ENCODE measurements at regions not wholly inside any gene's neighbourhood (a gene's known extent, or its start where the extent isn't known, plus 50 kb on each side); places are given as distances from the start of the nearest gene placed in this dataset.
"Not testable (repeated sequence)": the region's sequence is repeated elsewhere in the genome, so short reads cannot be mapped to it uniquely, and the experiment has no call there.

DNA sequence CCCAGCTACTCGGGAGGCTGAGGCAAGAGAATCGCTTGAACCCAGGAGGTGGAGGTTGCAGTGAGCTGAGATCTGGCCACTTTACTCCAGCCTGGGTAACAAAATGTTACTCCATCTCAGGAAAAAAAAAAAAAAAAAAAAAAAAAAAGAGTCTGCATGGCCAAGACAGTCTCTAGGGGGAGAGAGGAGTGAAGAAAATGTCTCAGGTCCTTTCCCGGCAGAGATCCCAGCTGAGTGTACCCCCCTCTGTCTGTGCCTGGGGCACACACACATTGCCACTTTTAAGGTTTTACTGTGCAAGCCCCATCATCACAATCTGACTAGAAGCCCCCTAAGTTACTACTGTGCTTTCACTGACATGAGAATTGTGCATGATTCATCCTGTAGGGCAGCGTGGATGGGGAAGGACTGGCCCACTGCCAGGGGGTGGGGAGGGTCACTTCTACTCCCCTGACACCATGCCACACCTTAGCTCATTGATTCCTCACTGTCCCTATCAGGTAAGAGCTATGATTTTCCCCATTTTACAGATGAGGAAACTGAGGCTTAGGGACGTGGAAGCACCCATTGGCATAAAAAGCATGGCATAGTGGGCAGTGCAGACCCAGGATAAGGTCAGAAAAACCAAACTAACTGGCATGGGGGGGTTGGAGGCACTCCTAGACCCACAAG, 102.3 kb upstream of the LARP1 start:
- no peak for DNase-seq

DNA sequence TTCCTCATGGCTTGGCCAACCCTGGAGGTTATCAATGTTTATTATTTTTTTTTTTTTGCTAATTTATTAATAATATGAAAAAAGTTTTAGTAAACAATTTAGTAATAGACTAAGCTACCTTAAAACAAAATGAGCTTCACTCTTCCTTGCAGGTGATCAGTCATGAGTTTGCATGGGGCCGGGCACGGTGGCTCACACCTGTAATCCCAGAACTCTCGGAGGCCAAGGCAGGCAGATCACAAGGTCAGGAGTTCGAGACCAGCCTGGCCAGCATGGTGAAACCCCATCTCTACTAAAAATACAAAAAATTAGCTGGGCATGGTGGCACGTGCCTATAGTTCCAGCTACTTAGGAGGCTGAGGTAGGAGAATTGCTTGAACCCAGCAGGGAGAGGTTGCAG, 103.4 kb upstream of the LARP1 start:
- not testable (repeated sequence) for DNase-seq

DNA sequence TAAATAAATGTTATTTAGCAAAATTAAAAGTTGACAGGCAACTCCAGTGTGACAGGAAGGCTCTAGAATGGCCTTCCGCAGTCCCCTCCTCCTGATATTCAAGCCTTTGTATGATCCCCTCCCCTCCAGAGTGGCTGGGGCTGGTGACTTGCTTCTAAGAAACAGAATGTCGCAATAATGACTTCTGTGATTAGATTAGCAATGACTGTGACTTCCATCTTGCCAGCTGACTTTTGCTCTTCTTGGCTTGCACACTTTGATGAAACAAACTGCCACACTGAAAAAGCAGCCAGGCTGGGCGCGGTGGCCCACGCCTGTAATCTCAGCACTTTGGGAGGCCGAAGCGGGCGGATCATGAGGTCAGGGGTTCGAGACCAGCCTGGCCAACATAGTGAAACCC, 106.5 kb upstream of the LARP1 start:
- no peak for DNase-seq

DNA sequence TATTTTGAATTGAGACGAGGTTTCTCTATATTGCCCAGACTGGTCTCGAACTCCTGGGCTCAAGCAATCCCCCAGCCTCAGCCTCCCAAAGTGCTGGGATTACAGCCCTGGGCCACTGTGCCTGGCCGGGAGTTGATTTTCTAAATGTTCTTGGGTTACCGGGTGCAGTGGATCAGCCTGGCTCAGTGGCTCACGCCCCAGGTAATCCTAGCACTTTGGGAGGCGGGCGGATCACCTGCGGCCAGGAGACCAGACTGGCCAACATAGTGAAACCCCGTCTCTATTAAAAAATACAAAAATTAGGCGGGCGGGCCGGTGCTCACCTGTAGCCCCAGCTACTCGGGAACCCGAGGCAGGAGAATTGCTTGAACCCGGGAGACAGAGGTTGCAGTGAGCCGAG, 106.9 kb upstream of the LARP1 start:
- no peak for DNase-seq

DNA sequence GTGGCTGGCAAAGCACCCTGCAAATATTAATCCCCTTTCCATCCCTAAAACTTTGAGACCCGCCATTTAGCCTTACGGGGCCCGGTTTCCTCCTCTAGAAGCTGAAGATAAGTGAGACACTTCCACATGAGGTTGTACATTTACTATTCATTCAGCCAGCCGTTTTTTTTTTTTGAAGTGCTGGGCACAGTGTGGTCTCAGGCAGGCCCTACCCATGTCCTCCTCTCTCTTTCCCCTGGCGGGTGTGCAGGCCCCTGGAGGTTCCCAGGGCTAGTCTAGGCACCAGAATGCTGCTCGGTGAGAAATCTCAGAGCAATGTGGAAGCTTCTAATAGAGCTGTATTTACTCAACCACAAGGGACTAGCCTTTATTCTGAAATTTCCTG, 107.4 kb upstream of the LARP1 start:
- no peak for DNase-seq

DNA sequence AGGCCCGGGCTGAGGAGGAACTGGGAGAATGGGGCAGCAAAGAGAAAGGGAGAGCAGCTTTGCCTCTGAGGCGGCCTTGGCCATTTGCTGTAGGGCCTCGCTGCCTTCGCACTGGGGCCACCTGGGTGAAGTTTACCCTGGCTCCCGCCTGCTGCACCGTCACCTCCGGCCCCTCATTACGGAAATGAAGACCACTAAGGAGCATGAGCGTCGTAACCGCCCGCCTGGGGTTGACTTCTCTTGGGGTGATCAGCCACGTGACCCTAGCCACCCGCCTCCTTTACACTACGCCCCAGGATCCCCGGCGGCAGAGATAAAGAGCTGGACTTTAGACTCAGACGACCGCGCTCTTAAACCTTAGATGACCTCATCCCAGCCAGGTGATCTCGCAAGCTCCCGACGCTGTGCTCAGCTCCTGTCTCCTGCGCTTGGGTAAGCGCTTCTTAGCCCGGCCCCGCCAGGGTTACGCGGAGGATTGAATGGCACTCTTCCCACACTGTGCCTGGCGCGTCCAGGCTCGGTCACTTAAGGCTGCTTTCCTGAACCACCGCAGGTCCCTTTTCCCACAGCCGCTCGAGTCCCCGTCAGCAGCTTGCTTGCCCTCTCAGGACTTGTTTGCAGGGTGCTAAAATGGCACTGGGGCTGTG, 107.9 kb upstream of the LARP1 start:
- DNase-seq: peak; percentile 8 to 20

DNA sequence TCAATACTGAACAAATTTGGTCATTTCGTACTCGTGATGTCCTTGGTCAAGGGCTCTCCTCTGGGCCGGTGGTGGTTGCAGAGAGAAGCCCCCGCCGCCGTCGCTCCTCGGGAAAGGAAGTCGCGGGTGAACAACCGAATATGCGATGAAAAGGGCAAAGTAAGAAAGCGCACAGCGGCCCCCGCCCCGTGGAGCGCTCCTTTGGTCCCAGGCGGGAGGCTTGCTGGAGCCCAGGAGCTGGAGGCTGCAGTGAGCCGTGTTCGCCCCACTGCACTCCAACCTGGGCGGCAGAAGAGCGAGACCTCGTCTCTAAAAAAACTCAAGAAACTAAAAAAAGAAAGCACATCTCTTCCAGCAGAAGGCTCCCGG, 108.4 kb upstream of the LARP1 start:
- no peak for DNase-seq

DNA sequence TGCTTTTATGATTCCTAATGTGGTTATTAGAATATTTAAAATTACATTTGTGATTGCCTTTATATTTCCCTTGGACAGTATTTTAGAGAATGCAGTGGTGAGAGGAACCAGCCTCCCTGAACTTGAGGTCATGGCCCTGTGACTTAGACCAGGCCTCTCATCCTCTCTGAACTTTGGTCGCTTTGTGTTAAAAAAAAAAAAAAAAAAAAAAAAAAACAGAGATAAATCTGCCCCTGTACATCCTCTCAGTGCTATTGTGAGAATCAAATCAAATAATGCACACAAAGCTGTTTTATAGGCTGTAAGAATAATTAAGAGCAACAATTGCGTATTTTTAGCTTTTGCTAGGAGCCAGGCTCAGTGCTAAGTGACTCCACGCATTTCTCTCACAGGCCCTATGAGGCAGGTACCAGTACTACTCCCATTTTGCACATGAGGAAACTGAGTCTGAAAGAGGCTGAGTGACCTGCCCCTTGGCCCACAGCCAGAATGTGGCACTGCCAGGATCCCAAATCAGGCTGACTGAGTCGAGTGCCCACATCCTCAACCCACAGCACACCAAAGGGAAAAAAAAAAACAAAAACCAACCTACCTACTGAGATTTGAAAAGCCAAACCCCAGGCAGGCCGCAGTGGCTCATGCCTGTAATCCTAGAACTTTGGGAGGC, 110.3 kb upstream of the LARP1 start:
- no peak for DNase-seq

DNA sequence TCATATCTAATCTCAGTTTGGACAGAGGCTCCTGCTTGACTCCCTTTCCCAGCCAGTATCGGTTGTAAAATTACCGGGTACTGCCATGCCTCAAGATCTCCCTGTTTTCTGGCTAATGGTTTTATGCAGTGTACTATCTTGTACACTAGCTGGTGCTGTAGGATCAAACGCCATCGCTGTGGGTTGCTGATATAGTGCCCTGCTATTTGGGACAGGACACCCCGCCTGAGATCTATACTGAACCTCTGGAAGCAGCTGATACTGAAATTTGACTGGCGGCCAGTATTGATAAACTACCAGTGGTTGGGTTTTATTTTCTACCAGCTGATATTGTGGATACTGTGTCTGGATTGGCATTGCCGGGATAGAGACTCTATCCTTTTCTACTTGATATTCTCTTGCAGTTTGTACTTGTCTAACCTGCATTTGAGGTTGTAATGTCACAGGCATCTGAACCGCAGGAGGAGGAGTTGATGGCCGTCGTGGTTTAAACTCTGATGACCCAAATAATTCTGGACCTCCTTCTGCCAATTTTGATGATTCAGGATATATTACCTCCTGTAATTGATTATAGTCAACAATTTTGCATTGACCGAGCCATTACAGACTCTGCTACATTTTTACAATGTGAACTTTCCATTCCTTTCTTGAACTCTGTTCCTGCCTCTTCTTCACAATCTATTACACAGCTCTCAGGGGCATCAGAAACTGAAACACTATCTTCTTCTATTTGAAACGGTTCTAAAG, 112.5 kb upstream of the LARP1 start:
- no peak for DNase-seq

DNA sequence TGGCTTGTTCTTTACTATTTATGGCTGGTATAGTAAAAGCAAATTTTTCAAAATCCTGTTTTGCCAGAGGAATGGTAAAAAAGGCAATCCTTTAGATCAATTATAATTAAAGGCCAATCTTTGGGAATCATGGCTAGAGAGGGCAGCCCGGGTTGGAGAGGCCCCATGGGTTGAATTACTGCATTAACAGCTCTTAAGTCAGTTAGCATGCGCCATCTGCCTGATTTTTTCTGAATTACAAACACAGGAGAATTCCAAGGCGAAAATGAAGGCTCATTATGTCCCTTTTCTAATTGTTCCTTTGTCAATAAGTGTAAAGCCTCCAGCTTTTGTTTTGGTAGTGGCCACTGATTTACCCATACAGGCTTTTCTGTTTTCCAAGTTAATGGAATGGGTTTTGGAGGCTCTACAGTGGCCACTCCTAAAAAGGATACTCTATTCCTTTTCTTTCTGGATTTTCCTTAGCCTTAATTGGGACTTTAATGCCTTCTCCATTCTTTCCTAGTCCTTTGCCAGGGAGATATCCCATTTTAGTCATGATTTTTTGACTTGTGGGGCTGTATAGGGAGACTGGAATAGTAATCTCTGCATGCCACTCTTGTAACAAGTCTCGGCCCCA, 114.9 kb upstream of the LARP1 start:
- peak in 1 of 2 donors; percentile 27 for DNase-seq

DNA sequence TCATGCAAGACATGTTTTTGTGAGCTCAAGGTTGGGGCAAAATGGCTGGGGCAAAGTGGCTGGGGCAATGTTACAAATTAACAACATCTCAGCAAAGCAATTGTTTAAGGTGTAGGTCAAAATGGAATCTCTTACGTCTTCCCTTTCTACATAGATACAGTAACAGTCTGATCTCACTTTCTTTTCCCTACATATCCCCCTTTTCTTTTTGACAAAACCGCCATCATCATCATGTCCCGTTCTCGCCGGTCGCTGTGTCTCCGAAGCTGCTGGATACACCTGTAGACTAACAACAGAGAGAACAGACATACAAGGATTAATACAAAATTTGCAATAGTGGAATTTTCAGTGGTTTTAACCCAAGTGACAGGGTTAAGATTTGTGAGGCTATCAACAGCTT, 118.4 kb upstream of the LARP1 start:
- not testable (repeated sequence) for DNase-seq

DNA sequence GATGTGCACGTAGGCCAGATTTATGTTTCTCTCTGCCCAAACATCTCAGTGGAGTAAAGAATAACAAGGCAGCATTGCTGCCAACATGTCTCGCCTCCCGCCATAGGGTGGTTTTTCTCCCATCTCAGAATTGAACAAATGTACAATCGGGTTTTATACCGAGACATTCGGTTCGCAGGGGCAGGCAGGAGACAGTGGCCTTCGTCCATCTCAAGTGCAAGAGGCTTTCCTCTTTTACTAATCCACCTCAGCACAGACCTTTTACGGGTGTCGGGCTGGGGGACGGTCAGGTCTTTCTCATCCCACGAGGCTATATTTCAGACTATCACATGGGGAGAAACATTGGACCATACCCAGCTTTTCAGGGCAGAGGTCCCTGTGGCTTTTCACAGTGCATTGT, 118.9 kb upstream of the LARP1 start:
- DNase-seq: not testable (repeated sequence)

DNA sequence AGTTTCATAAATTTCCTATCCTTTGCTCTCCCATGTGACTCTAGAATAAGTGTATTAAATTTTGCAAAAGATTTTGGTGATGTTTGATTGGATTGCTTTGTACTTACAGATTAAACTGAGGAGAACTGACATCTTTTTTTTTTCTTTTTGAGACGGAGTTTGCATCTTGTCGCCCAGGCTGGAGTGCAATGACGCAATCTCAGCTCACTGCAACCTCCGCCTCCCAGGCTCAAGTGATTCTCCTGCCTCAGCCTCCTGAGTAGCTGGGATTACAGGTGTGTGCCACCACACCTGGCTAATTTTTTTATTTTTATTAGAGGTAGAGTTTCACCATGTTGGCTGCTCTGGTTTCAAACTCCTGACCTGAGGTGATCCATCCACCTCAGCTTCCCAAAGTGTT, 121.4 kb upstream of the LARP1 start:
- not testable (repeated sequence) for DNase-seq

DNA sequence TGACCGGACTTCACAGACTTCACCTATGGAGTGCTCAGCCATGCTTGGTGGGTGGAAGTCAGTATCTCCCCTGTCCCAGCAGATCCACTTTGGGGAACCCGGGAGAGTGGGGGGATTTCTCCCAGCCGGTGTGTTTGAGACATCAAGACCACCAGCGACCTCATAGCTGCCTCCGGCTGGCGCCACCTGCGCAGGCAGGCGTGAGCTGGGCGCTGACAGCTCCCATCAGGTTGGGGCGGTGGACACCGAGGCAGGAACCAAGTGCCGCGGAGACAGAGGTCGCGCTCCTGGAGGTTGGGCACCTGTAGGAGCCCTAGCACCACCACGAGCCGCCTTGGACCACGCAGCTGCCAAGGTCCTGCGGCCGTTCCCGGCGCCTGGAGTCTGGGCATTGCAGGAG, 124.0 kb upstream of the LARP1 start:
- DNase-seq: no peak

DNA sequence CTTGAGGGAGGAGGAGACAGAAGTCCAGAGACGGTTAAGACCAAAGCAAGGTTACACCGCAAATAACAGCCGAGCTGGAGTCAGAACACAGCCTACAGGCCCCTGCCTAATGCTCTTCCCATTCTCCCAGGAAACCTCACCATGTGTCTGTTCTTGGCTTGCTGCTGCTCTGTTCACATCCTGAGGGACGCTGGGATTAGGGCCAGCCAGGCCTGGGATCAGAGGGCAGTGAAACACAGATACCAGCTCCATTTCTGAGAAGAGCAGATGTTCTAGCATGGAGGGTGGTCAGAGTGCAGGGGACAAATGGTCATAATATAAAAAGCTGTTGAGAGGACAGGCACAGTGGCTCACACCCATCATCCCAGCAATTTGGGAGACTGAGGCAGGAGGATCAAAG, 124.8 kb upstream of the LARP1 start:
- no peak for DNase-seq

DNA sequence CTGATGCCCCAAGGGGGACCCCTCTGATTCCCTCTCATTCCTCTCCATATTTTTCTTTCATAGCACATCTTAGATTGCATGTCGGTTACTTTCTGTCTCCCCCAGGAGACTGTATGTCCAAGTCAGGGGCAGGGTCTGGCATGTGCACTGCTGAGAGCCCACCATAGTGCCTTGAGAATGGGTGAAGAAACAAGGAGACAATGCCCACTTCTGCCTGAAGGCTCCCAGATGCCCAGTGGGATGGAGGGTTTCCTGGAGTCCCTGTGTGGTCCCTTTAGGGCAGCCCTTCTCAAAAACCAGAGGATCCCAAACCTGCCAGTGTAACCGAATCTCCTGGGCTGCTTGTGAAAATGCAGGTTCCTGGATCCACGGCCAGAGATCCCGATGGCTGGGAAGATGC, 126.5 kb upstream of the LARP1 start:
- DNase-seq: no peak

DNA sequence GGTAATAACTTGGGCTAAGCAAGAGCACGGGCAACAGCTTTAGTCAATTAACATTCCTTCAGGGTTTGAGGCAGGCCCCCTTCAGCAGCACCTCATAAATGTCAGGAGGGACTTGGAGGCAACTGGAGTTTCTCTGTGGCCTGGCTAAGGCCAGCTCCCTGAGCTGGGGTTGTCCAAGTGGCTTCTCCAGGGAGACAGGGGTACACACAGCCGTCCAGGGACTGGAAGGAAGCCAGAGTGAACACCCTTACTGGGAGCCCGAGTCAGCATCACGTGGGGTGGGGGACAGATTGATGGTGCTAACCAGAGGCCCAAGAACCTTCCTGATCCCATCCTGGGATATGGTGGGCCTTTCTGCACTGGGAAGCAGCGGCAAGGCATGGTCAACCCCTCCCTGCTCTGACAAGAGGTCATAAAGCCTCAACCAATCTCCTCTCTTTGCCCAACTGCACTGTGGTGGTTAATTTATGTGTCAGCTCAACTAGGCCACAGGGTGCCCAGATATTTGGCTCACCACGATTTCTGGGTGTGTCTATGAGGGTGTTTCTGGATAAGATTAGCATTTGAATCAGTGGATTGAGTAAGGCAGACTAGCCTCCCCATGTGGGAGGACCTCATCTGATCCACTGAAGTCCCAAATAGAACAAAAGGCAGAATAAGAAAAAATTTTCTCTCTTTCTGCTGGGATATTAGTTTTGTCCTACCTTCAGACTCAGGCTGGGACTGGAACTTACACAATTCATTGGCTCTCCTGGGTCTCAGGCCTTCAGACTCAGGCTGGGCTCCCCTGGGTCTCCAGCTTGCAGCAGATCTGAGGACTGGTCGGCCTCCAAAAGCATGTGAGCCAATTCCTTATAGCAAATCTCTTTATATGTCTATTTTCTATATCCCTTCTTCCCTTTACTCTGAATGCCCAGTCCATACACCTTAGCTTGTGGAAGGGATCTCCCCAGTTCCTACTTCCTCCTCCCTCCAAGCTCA, 127.2 kb upstream of the LARP1 start:
- DNase-seq: no peak

DNA sequence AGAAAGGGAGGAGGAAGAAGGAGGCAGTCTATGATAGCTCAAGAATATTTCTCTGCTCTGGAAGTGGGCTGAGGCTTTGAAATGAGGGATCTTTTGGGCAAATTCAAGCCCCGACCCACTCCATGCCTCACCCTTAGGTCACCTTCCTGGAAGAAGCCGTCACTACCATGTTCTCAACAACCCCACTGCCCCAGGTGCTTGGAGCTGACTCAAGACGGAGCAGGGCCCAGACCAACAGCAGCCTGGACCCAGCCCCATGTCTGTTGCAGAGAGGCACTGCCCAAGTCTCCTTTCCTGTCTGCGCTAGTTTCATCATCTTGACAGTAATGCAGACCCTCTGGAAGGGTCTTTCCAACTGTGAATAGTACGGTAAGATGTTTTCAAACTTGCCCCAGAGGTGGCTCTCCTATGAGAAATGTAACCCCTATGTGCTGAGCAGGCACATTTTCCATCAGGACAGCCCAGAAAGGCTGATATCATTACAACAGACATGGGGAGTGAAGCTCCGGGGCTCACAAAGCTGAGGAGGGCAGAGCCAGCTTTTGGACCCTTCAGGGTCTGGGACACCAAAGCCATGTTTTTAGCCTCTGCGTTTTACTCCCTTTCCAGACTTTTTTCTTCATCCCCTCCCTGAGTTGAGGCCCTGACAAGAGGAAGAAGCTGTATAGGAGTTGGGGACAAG, 128.2 kb upstream of the LARP1 start:
- DNase-seq: no peak

DNA sequence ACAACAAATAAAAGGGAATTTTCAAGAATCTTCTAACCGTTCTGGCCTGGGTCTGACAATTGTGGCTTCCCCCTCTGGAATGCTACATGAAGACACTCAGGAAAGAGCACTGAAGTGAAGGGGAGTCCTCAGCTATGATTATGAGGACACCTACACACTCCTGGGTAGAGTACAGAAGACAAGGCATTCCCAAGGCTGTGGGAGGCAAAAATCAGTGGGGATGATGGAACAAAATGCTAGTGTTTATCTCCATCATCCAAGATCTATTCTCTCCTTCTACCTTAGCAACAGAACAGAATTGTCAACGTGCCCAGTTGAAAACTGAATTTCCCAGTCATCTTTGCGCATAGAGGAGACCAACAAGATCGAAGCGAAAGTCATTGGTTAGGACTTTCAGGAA, 130.1 kb upstream of the LARP1 start:
- no peak for DNase-seq

DNA sequence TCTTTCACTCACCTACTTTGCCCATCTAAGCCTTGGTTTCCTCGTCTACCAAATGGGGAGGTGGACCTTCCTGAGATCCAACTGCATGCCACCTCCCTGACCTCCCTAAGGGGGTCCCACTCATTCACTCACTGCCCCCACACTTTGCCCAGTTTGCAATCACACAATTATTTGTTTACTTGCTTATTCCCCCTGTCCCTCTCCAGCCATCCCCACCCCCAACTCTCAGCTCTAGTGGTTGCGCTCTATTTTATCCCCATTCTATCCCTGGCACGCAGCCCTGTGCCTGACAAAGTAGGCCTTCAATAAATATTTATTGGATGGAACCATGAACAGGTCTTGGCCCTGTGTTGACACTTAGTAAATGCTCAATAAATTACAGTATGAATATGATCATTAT, 130.8 kb upstream of the LARP1 start:
- DNase-seq: no peak

DNA sequence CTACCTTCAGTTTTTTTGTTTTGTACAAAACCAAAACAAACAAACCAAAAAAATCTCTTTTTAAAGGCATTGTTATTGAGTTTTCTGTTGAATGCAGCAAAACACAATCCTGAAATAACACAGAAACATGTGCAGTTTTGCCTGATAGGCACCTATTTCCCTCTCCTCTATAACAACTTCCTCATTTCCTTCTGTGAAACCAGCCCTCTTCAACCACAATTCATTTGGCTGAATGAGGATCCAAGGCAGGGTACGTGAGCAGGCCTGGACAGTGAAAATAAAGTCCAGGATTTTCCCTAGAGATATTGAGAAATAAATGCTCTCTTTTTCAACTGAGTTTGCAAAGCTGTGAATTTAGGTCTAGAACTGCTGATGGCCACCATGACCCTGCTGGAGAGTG, 134.8 kb upstream of the LARP1 start:
- no peak for DNase-seq

DNA sequence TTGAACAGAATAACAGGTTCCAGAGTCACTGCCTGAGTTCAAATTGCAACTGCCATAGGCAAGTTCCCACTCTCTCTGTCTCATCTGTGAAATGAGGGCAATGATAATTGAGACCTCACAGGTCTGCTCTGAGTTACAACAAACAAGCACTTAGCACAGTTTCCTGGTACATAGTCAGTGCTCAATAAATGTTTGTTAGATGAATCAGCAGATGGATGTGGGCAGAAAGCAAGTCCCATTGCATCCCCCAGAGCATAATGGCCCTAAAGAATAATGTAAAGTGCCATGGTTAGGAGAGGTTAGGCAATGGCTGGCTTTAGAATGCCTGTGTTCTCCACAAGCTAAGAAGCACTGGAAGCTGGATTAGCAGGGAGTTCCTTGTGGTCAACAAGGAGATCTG, 136.5 kb upstream of the LARP1 start:
- DNase-seq: no peak
